Uterus (tissue), 2 donors: ENCODE measurements at regions not wholly inside any gene's neighbourhood (a gene's known extent, or its start where the extent isn't known, plus 50 kb on each side); places are given as distances from the start of the nearest gene placed in this dataset.

ENCODE experiments used
- CTCF ChIP-seq, 4 experiments: fragments of 200-600 bp in 2 of 4; fragments of 450-650 bp in 2 of 4; sonication (generic) in 2 of 4; IDR thresholded peaks; one replicate each; pipeline ENCODE4 v1.5.1; 2016 to 2019; ENCODE audit warnings: antibody characterized with exemption in 4 of 4, mild to moderate bottlenecking in 2 of 4, moderate library complexity in 1 of 4
- POLR2A ChIP-seq, 2 donors: fragments of 450-650 bp; IDR thresholded peaks; one replicate each; pipeline ENCODE4 v1.6.1; 2016; ENCODE audit warnings: antibody characterized with exemption in 2 of 2, mild to moderate bottlenecking in 1 of 2, moderate library complexity in 1 of 2

GRCh38 chr9:74275872-74276508 is 221.1 kb upstream of the RORB start:
- TF ChIP-seq CTCF (IDR thresholded peaks at IDR 0.05) (no peak), POLR2A (IDR thresholded peaks at IDR 0.05) (no peak)
